Upper lobe of left lung (tissue), 6 donors: ENCODE measurements at regions not wholly inside any gene's neighbourhood (a gene's known extent, or its start where the extent isn't known, plus 50 kb on each side); places are given as distances from the start of the nearest gene placed in this dataset.

ENCODE experiments used
- ATAC-seq, 2 donors: fragments of 200-7000 bp; cut with Tn5 transposase; one replicate each; pipeline ENCODE4 v1.9.1; 2022; ENCODE audit warnings: mild to moderate bottlenecking in 2 of 2, moderate library complexity in 2 of 2; ENCODE audit not compliant: low FRiP score in 2 of 2
- DNase-seq, 2 donors: peaks; one replicate each; pipeline ENCODE4 v3.0.0-alpha.2; 2019 to 2020
- H3K27ac ChIP-seq, 4 donors: fragments of 200-600 bp; sonication (generic); one replicate each; pipeline ENCODE4 v1.5.1; 2016 to 2019
- H3K27me3 ChIP-seq, 4 donors: fragments of 200-600 bp; sonication (generic); one replicate each; pipeline ENCODE4 v1.5.1; 2017 to 2019
- H3K36me3 ChIP-seq, 4 donors: fragments of 200-600 bp; sonication (generic); one replicate each; pipeline ENCODE4 v1.5.1; 2016 to 2019
- H3K4me1 ChIP-seq, 4 donors: fragments of 200-600 bp; sonication (generic); one replicate each; pipeline ENCODE4 v1.5.1; 2018 to 2019
- H3K4me3 ChIP-seq, 4 donors: fragments of 200-600 bp; sonication (generic); one replicate each; pipeline ENCODE4 v1.5.1; 2017 to 2019; ENCODE audit warnings: mild to moderate bottlenecking in 2 of 4, moderate library complexity in 1 of 4
- H3K9me3 ChIP-seq, 4 donors: fragments of 200-600 bp; sonication (generic); one replicate each; pipeline ENCODE4 v1.5.1; 2018 to 2019
- CTCF ChIP-seq, 6 experiments: fragments of 450-650 bp in 4 of 6; fragments of 200-600 bp in 2 of 6; sonication (generic) in 2 of 6; IDR thresholded peaks; one replicate each; pipeline ENCODE4 v1.5.1; 2016 to 2019; ENCODE audit warnings: antibody characterized with exemption in 6 of 6
- EP300 ChIP-seq, 4 donors: sonication (generic); formaldehyde crosslinking; IDR thresholded peaks; one replicate each; pipeline ENCODE4 v1.5.1; 2017; ENCODE audit warnings: antibody characterized with exemption in 4 of 4, control low read depth in 2 of 4
- POLR2A ChIP-seq, 4 donors: fragments of 450-650 bp; IDR thresholded peaks; one replicate each; pipeline ENCODE4 v1.5.1; 2016 to 2017; ENCODE audit warnings: antibody characterized with exemption in 4 of 4, mild to moderate bottlenecking in 2 of 4
- POLR2AphosphoS5 ChIP-seq, 2 donors: sonication (generic); formaldehyde crosslinking; IDR thresholded peaks; one replicate each; pipeline ENCODE4 v1.5.1; 2017; ENCODE audit warnings: antibody characterized with exemption in 2 of 2
- WGBS, 2 donors: methylation state at CpG; one replicate each; pipeline ENCODE4 v1.1.5; 2017 to 2018; 5-methylcytosine and 5-hydroxymethylcytosine counted together
- donor health status: DM: no; HTN: no; CAD: no; lungs with moderate emphysema.
- donor health status: DM: no; HTN: yes; CAD: no; lungs with severe emphysema.

- no peaks in the 10 kb centered on the region for H3K4me1 ChIP-seq
- 49 to 75% methylated on average over 2 of the region's 2 CpGs for WGBS, 2 donors
- H3K27me3 ChIP-seq: no peaks in the 10 kb centered on the region
- no peak for ATAC-seq
- H3K9me3 ChIP-seq: no peaks in the 10 kb centered on the region
- no peak overlapping the region for H3K27ac ChIP-seq
- DNase-seq: no peak
- TF ChIP-seq POLR2AphosphoS5 (IDR thresholded peaks at IDR 0.05): no peak
- TF ChIP-seq CTCF (IDR thresholded peaks at IDR 0.05): no peak
- no peak for TF ChIP-seq POLR2A (IDR thresholded peaks at IDR 0.05)
- no peak for TF ChIP-seq EP300 (IDR thresholded peaks at IDR 0.05)
- no peak overlapping the region for H3K4me3 ChIP-seq
- H3K36me3 ChIP-seq: no peaks in the 10 kb centered on the region
These were observed 610.0 kb downstream of the MAT2B start for GRCh38 chr5:164115420-164115819.

- DNase-seq (no peak), ATAC-seq (no peak)
- Histone ChIP-seq H3K4me3 (no peak overlapping the region), H3K36me3 (no peaks in the 10 kb centered on the region), H3K27ac (no peak overlapping the region), H3K4me1 (no peaks in the 10 kb centered on the region), H3K27me3 (no peaks in the 10 kb centered on the region), H3K9me3 (no peaks in the 10 kb centered on the region)
- TF ChIP-seq EP300 (IDR thresholded peaks at IDR 0.05) (no peak), POLR2AphosphoS5 (IDR thresholded peaks at IDR 0.05) (no peak), POLR2A (IDR thresholded peaks at IDR 0.05) (no peak), CTCF (IDR thresholded peaks at IDR 0.05) (no peak)
- 69 to 73% methylated on average over 7 of the region's 7 CpGs for WGBS, 2 donors
These were observed 614.5 kb downstream of the MAT2B start for GRCh38 chr5:164119806-164120447.

- TF ChIP-seq EP300 (IDR thresholded peaks at IDR 0.05) (no peak), CTCF (IDR thresholded peaks at IDR 0.05) (no peak), POLR2AphosphoS5 (IDR thresholded peaks at IDR 0.05) (no peak), POLR2A (IDR thresholded peaks at IDR 0.05) (no peak)
- Histone ChIP-seq H3K36me3 (no peaks in the 10 kb centered on the region), H3K9me3 (peaks cover 0 to 23% (median 8%) of the 10 kb centered on the region in 4 donors), H3K27ac (no peak overlapping the region), H3K4me3 (no peak overlapping the region), H3K27me3 (no peaks in the 10 kb centered on the region), H3K4me1 (no peaks in the 10 kb centered on the region)
- no peak for ATAC-seq
- no peak for DNase-seq
- 85 to 86% methylated on average over 2 of the region's 2 CpGs for WGBS, 2 donors
These were observed 622.1 kb downstream of the MAT2B start for GRCh38 chr5:164127527-164127926.

GRCh38 chr5:164132358-164132757, 626.9 kb downstream of the MAT2B start:
- WGBS, 2 donors: 93% methylated on average over 2 of the region's 2 CpGs; no CpG with 5 or more reads in 1 of the 2 donors
- TF ChIP-seq POLR2A (IDR thresholded peaks at IDR 0.05): no peak
- Histone ChIP-seq H3K27ac (no peak overlapping the region), H3K4me3 (no peak overlapping the region), H3K36me3 (no peaks in the 10 kb centered on the region), H3K4me1 (no peaks in the 10 kb centered on the region), H3K27me3 (no peaks in the 10 kb centered on the region), H3K9me3 (peaks cover 0 to 14% (median 6%) of the 10 kb centered on the region in 4 donors)
- ATAC-seq (peak in 1 of 2 donors; percentile 30), DNase-seq (no peak)

GRCh38 chr5:164137095-164137494, 631.7 kb downstream of the MAT2B start:
- 91 to 94% methylated on average over 8 of the region's 8 CpGs for WGBS, 2 donors
- no peak for TF ChIP-seq POLR2AphosphoS5 (IDR thresholded peaks at IDR 0.05)
- no peak for TF ChIP-seq POLR2A (IDR thresholded peaks at IDR 0.05)
- no peak for TF ChIP-seq EP300 (IDR thresholded peaks at IDR 0.05)
- TF ChIP-seq CTCF (IDR thresholded peaks at IDR 0.05): no peak

More at GRCh38 chr5:164137095-164137494, 631.7 kb downstream of the MAT2B start:
- Histone ChIP-seq H3K27me3 (no peaks in the 10 kb centered on the region), H3K4me1 (no peaks in the 10 kb centered on the region), H3K4me3 (no peak overlapping the region), H3K36me3 (no peaks in the 10 kb centered on the region), H3K9me3 (peaks cover 0 to 6% (median 2%) of the 10 kb centered on the region in 4 donors), H3K27ac (no peak overlapping the region)
- ATAC-seq (no peak), DNase-seq (no peak)
